Transverse colon (tissue), 4 donors: ENCODE measurements at regions not wholly inside any gene's neighbourhood (a gene's known extent, or its start where the extent isn't known, plus 50 kb on each side); places are given as distances from the start of the nearest gene placed in this dataset.

Experiments
- EP300 ChIP-seq: sonication (generic); formaldehyde crosslinking; IDR thresholded peaks from one replicate; pipeline ENCODE4 v1.6.1; 2017; ENCODE audit warnings: antibody characterized with exemption, low read depth
- POLR2A ChIP-seq: fragments of 450-650 bp; IDR thresholded peaks from one replicate; pipeline ENCODE4 v1.6.1; 2016; ENCODE audit warnings: antibody characterized with exemption, mild to moderate bottlenecking, moderate library complexity
- POLR2AphosphoS5 ChIP-seq, 3 donors: sonication (generic); formaldehyde crosslinking; IDR thresholded peaks; one replicate each; pipeline ENCODE4 v1.6.1; 2016; ENCODE audit warnings: antibody characterized with exemption in 3 of 3
- TF ChIP-seq, protein P1 (sequence below), 5 experiments: fragments of 200-600 bp in 3 of 5; fragments of 450-650 bp in 2 of 5; sonication (generic) in 3 of 5; IDR thresholded peaks; 1 replicate in 2 of 5; 2 replicates in 3 of 5; pipeline ENCODE4 v1.5.1; 2016 to 2017; ENCODE audit warnings: antibody characterized with exemption in 5 of 5, inconsistent platforms in 3 of 5, mild to moderate bottlenecking in 2 of 5, moderate library complexity in 1 of 5

DNA sequence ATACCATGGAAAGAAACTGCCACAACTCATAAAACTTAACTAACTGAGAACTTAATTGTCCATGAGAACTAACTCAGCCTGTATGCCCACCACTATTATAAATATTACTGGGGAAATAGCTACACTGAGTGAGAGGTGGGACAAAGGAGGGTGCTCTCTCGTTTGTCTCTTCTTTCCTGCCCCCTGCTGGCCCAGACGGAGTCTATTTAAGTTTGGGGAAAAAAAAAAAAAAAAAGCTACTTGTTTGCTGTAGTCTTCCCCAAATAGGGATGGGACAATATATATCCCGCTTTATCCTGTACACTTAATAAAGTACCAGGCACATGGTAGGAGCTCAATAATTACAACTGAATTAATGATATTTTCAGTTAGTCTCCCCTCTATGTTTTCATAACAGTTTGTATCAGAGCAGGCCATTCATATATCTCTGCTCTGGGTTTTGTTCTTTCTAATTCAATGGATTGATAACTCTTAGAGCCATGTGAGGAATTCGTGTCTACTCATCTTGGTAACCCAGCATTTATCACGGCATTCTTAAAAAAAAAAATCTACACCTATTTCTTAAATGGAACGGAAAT lies 647.6 kb upstream of the PKDCC start:
- TF ChIP-seq EP300 (no peak), POLR2A (no peak), POLR2AphosphoS5 (IDR thresholded peaks at IDR 0.05) (no peak)
- TF ChIP-seq, protein P1, sequence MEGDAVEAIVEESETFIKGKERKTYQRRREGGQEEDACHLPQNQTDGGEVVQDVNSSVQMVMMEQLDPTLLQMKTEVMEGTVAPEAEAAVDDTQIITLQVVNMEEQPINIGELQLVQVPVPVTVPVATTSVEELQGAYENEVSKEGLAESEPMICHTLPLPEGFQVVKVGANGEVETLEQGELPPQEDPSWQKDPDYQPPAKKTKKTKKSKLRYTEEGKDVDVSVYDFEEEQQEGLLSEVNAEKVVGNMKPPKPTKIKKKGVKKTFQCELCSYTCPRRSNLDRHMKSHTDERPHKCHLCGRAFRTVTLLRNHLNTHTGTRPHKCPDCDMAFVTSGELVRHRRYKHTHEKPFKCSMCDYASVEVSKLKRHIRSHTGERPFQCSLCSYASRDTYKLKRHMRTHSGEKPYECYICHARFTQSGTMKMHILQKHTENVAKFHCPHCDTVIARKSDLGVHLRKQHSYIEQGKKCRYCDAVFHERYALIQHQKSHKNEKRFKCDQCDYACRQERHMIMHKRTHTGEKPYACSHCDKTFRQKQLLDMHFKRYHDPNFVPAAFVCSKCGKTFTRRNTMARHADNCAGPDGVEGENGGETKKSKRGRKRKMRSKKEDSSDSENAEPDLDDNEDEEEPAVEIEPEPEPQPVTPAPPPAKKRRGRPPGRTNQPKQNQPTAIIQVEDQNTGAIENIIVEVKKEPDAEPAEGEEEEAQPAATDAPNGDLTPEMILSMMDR (IDR thresholded peaks at IDR 0.05) = peak in 1 of 5 experiments; percentile 7
